Panc1 (cell line): ENCODE measurements at regions not wholly inside any gene's neighbourhood (a gene's known extent, or its start where the extent isn't known, plus 50 kb on each side); places are given as distances from the start of the nearest gene placed in this dataset.

Source experiments
- ATAC-seq: fragments of 200-7000 bp; cut with Tn5 transposase; 2 replicates; pipeline ENCODE4 v1.9.1; 2020; ENCODE audit warnings: mild to moderate bottlenecking, moderate library complexity
- BruUV-seq: library from RNA; stranded (reverse); fragments of 400-500 nt; replicated peaks from 2 replicates; lab custom pipeline; 2021; lab: Mats Ljungman, UMichigan
- CTCF ChIA-PET: fragments of 300-600 bp; sonication (Branson Sonifier 250); formaldehyde crosslinking; loops from one replicate; lab custom pipeline; 2022; ENCODE audit warnings: antibody characterized with exemption; lab: Charles Lee
- POLR2A ChIA-PET: fragments of 300-600 bp; sonication (Branson Sonifier 250); formaldehyde crosslinking; loops from one replicate; lab custom pipeline; 2022; ENCODE audit warnings: antibody characterized with exemption; lab: Charles Lee
- DNase-seq: peaks from one replicate; pipeline ENCODE4 v3.0.0-alpha.2; 2010; ENCODE audit warnings: low read depth, low spot score
- H3K27ac ChIP-seq: 2 replicates; pipeline ENCODE4 v1.5.1; 2011; ENCODE audit warnings: mild to moderate bottlenecking, low read length, inconsistent platforms
- H3K27me3 ChIP-seq: fragments of 200-500 bp; sonication (Bioruptor generic); 2 replicates; pipeline ENCODE4 v1.6.0; 2014; ENCODE audit warnings: low read length, inconsistent platforms; ENCODE audit not compliant: control insufficient read depth, insufficient read depth
- H3K36me3 ChIP-seq: fragments of 200-500 bp; sonication (Bioruptor generic); 2 replicates; pipeline ENCODE4 v1.5.1; 2014; ENCODE audit warnings: inconsistent platforms, mild to moderate bottlenecking, low read length, moderate library complexity; ENCODE audit not compliant: control insufficient read depth, insufficient read depth
- H3K4me1 ChIP-seq: 2 replicates; pipeline ENCODE4 v1.5.1; 2011; ENCODE audit warnings: inconsistent platforms, mild to moderate bottlenecking, low read length, moderate library complexity; ENCODE audit not compliant: control insufficient read depth, insufficient read depth
- H3K4me3 ChIP-seq, 2 experiments: 2 replicates each; pipeline ENCODE4 v1.5.1; 2011 to 2012; ENCODE audit warnings: low read depth in 2 of 2, low read length in 2 of 2, mild to moderate bottlenecking in 2 of 2, inconsistent platforms in 1 of 2, moderate library complexity in 1 of 2
- H3K9me3 ChIP-seq: fragments of 200-500 bp; sonication (Bioruptor generic); 2 replicates; pipeline ENCODE4 v1.5.1; 2014; ENCODE audit warnings: low read depth, mild to moderate bottlenecking, inconsistent platforms, low read length, moderate library complexity; ENCODE audit not compliant: control insufficient read depth, insufficient read depth
- POLR2AphosphoS5 ChIP-seq: IDR thresholded peaks from 2 replicates; pipeline ENCODE4 v1.6.1; 2012; ENCODE audit warnings: mild to moderate bottlenecking, low read depth, low read length, moderate library complexity
- SIN3A ChIP-seq: IDR thresholded peaks from 2 replicates; pipeline ENCODE4 v1.6.1; 2012; ENCODE audit warnings: low read depth, mild to moderate bottlenecking, low read length, moderate library complexity, borderline replicate concordance; ENCODE audit not compliant: insufficient read depth
- TCF7L2 ChIP-seq: IDR thresholded peaks from 2 replicates; pipeline ENCODE4 v1.6.1; 2011; ENCODE audit warnings: mild to moderate bottlenecking, low read depth, low read length, inconsistent platforms
- in situ Hi-C: cut with HindIII; loops from 2 replicates; pipeline ENCODE4 v1.10.0; 2016; ENCODE audit warnings: low sequenced_read_pairs, low pct_unique_long_range_greater_than_20kb
- intact Hi-C: fragments of 100-400 bp; cut with micrococcal nuclease; formaldehyde crosslinking; loops from one replicate; pipeline ENCODE4 v1.10.0; 2022; ENCODE audit not compliant: unreplicated experiment
- TF ChIP-seq, protein P1 (sequence below), 2 experiments: IDR thresholded peaks; 2 replicates each; pipeline ENCODE4 v1.6.1; 2011 to 2012; ENCODE audit warnings: low read depth in 2 of 2, control low read depth in 1 of 2, low read length in 1 of 2, mild to moderate bottlenecking in 1 of 2, moderate library complexity in 1 of 2; ENCODE audit not compliant: insufficient read depth in 1 of 2
- TF ChIP-seq, protein P2 (sequence below): fragments of 450-650 bp; IDR thresholded peaks from 2 replicates; pipeline ENCODE4 v1.5.1; 2017; ENCODE audit warnings: mild to moderate bottlenecking

DNA sequence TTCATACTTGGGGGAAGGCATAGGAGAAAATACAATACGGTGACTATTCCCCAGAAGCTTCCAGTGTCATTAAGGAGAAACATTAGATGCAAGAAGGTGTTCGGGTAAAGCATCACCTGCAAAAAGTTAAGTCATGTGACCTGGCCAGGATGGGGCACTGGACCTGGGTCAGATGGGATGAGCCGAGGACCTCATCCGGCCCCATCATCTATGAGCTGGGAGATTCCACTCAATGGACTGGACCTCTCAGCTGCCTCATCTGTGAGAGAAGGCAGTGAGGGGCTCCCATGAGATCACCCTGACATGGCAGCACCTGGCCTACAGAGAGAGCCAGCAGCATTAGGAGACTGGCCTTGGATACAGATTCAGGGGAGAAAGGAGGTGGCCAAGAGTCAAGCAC lies 111.4 kb upstream of the TEX51 start:
- intact Hi-C loops, result no loop called here
- Histone ChIP-seq H3K9me3 (no peaks in the 10 kb centered on the region), H3K4me1 (no peaks in the 10 kb centered on the region), H3K27me3 (peaks cover 5% of the 10 kb centered on the region), H3K4me3 (no peak overlapping the region), H3K27ac (no peak overlapping the region), H3K36me3 (no peaks in the 10 kb centered on the region)
- ChIA-PET POLR2A (no interaction called here), CTCF (no interaction called here)
- DNase-seq, result no peak
- no peak for ATAC-seq
- BruUV-seq, result no TSS peak
- TF ChIP-seq, protein P1, sequence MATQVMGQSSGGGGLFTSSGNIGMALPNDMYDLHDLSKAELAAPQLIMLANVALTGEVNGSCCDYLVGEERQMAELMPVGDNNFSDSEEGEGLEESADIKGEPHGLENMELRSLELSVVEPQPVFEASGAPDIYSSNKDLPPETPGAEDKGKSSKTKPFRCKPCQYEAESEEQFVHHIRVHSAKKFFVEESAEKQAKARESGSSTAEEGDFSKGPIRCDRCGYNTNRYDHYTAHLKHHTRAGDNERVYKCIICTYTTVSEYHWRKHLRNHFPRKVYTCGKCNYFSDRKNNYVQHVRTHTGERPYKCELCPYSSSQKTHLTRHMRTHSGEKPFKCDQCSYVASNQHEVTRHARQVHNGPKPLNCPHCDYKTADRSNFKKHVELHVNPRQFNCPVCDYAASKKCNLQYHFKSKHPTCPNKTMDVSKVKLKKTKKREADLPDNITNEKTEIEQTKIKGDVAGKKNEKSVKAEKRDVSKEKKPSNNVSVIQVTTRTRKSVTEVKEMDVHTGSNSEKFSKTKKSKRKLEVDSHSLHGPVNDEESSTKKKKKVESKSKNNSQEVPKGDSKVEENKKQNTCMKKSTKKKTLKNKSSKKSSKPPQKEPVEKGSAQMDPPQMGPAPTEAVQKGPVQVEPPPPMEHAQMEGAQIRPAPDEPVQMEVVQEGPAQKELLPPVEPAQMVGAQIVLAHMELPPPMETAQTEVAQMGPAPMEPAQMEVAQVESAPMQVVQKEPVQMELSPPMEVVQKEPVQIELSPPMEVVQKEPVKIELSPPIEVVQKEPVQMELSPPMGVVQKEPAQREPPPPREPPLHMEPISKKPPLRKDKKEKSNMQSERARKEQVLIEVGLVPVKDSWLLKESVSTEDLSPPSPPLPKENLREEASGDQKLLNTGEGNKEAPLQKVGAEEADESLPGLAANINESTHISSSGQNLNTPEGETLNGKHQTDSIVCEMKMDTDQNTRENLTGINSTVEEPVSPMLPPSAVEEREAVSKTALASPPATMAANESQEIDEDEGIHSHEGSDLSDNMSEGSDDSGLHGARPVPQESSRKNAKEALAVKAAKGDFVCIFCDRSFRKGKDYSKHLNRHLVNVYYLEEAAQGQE (IDR thresholded peaks at IDR 0.05; ENCODE audit: insufficient read depth in 1 of 2, low read depth in 2 of 2, low read length in 1 of 2), result no peak
- in situ Hi-C loops, result no loop called here

DNA sequence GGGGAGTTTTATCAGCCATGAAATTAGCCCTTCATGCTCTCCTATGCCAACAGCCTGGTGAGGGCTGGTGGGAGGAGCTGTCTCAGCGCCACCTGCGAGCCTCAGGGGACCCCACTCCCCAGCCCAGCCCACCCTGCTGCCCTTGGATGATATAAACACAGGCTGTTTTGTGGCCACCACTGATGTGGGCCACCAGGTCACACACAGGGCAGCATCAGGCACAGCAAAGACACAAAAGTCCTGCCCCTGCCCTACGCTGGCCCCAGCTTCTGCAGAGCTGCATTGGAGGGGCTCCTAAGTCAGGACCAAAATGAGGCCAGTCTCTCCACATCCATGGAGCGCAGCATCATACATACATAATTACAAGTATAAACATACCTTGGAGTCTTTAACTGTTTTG lies 110.6 kb upstream of the TEX51 start:
- Histone ChIP-seq H3K4me1 (no peaks in the 10 kb centered on the region), H3K9me3 (no peaks in the 10 kb centered on the region), H3K27ac (no peak overlapping the region), H3K27me3 (peaks cover 9% of the 10 kb centered on the region), H3K36me3 (no peaks in the 10 kb centered on the region), H3K4me3 (no peak overlapping the region)
- ATAC-seq (no peak), DNase-seq (no peak)
- in situ Hi-C loops, result no loop called here
- ChIA-PET POLR2A (no interaction called here), CTCF (no interaction called here)
- BruUV-seq, result no TSS peak
- intact Hi-C loops, result no loop called here
- TF ChIP-seq, protein P1 (IDR thresholded peaks at IDR 0.05; ENCODE audit: insufficient read depth in 1 of 2, low read depth in 2 of 2, low read length in 1 of 2), result no peak
- TF ChIP-seq, protein P2, sequence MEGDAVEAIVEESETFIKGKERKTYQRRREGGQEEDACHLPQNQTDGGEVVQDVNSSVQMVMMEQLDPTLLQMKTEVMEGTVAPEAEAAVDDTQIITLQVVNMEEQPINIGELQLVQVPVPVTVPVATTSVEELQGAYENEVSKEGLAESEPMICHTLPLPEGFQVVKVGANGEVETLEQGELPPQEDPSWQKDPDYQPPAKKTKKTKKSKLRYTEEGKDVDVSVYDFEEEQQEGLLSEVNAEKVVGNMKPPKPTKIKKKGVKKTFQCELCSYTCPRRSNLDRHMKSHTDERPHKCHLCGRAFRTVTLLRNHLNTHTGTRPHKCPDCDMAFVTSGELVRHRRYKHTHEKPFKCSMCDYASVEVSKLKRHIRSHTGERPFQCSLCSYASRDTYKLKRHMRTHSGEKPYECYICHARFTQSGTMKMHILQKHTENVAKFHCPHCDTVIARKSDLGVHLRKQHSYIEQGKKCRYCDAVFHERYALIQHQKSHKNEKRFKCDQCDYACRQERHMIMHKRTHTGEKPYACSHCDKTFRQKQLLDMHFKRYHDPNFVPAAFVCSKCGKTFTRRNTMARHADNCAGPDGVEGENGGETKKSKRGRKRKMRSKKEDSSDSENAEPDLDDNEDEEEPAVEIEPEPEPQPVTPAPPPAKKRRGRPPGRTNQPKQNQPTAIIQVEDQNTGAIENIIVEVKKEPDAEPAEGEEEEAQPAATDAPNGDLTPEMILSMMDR, result no peak
- TF ChIP-seq POLR2AphosphoS5 (no peak), SIN3A (no peak), TCF7L2 (no peak)
